Head of caudate nucleus (tissue), 42 donors: ENCODE measurements at regions not wholly inside any gene's neighbourhood (a gene's known extent, or its start where the extent isn't known, plus 50 kb on each side); places are given as distances from the start of the nearest gene placed in this dataset.

Experiments
- DNase-seq, 42 donors: peaks; one replicate each; pipeline versions ENCODE4 v3.0.0 to v3.0.0-alpha.2; 2020 to 2021; ENCODE audit warnings: mixed read lengths in 7 of 42
- intact Hi-C: fragments of 100-400 bp; cut with DNase I; formaldehyde crosslinking; loops from one replicate; pipeline ENCODE4 v1.15.0; 2022

GRCh38 chr7:26583094-26583648 lies 281.2 kb downstream of the SKAP2 start:
- intact Hi-C loops, result no loop called here
- DNase-seq, result no peak

- DNase-seq, result no peak
- intact Hi-C loops, result no loop called here
Measured at GRCh38 chr7:26584326-26584725, 280.1 kb downstream of the SKAP2 start.

GRCh38 chr7:26584987-26585665 lies 279.3 kb downstream of the SKAP2 start:
- intact Hi-C loops, result no loop called here
- no peak for DNase-seq

- intact Hi-C loops, result no loop called here
- DNase-seq, result no peak
Measured at GRCh38 chr7:26587536-26587935, 276.9 kb downstream of the SKAP2 start.

GRCh38 chr7:26588511-26588910 lies 275.9 kb downstream of the SKAP2 start:
- DNase-seq, result no peak
- intact Hi-C loops, result no loop called here

- DNase-seq, result no peak
- intact Hi-C loops, result no loop called here
Measured at GRCh38 chr7:26590709-26591108, 273.7 kb downstream of the SKAP2 start.

GRCh38 chr7:26592011-26592410 lies 272.4 kb downstream of the SKAP2 start:
- intact Hi-C loops, result no loop called here
- no peak for DNase-seq

- intact Hi-C loops, result no loop called here
- no peak for DNase-seq
Measured at GRCh38 chr7:26593393-26593792, 271.0 kb downstream of the SKAP2 start.

GRCh38 chr7:26593896-26594295 lies 270.5 kb downstream of the SKAP2 start:
- DNase-seq, result no peak
- intact Hi-C loops, result no loop called here

- DNase-seq, result no peak
- intact Hi-C loops, result no loop called here
Measured at GRCh38 chr7:26594553-26594952, 269.8 kb downstream of the SKAP2 start.

GRCh38 chr7:26598867-26599266 lies 265.5 kb downstream of the SKAP2 start:
- intact Hi-C loops, result no loop called here
- DNase-seq, result no peak

- no peak for DNase-seq
- intact Hi-C loops, result no loop called here
Measured at GRCh38 chr7:26599982-26600381, 264.4 kb downstream of the SKAP2 start.

- intact Hi-C loops, result no loop called here
- no peak for DNase-seq
Measured at GRCh38 chr7:26600411-26600810, 264.0 kb downstream of the SKAP2 start.

GRCh38 chr7:26603631-26604030 lies 260.8 kb downstream of the SKAP2 start:
- DNase-seq, result no peak
- intact Hi-C loops, result no loop called here

- intact Hi-C loops, result no loop called here
- DNase-seq, result no peak
Measured at GRCh38 chr7:26608402-26608801, 256.0 kb downstream of the SKAP2 start.

GRCh38 chr7:26609082-26609481 lies 255.3 kb downstream of the SKAP2 start:
- no peak for DNase-seq
- intact Hi-C loops, result no loop called here

- DNase-seq, result no peak
- intact Hi-C loops, result no loop called here
Measured at GRCh38 chr7:26609532-26609931, 254.9 kb downstream of the SKAP2 start.

GRCh38 chr7:26612742-26613141 lies 251.6 kb downstream of the SKAP2 start:
- intact Hi-C loops, result no loop called here
- no peak for DNase-seq

GRCh38 chr7:26614503-26614902 lies 249.9 kb downstream of the SKAP2 start:
- DNase-seq, result no peak
- intact Hi-C loops, result no loop called here

- no peak for DNase-seq
- intact Hi-C loops, result no loop called here
Measured at GRCh38 chr7:26616235-26616634, 248.2 kb downstream of the SKAP2 start.

GRCh38 chr7:26617066-26617465 lies 247.3 kb downstream of the SKAP2 start:
- intact Hi-C loops, result no loop called here
- no peak for DNase-seq
